ENCODE measurements at regions not wholly inside any gene's neighbourhood (a gene's known extent, or its start where the extent isn't known, plus 50 kb on each side); places are given as distances from the start of the nearest gene placed in this dataset.

DNA sequence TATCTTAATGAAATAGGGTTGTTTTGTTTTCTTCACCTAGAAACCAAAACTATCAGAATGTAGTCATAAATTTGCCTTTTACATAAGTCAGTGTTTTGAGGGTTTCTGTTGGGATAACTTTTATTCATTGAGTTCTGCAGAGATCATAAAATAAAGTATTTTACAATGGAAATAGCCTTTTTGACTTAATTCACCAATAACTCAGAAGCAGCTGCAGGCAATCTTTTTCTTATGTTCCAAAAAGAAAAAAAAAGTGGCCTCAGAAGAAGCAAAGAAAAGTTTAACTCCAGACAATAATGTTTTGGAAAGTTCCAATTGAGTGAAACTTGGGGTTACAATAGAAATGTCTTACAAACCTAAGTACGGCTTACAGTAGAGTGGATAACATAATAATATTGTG is 491.7 kb upstream of the NRP1 start:
- no peaks in the 10 kb centered on the region for H3K27me3 ChIP-seq (ENCODE audit: control insufficient read depth, insufficient read depth, low read length)
- no peak overlapping the region for H3K4me3 ChIP-seq (ENCODE audit: low read depth, low read length)
- DNase-seq (ENCODE audit: low read depth), result no peak
- FAIRE-seq, result no peak
- no peaks in the 10 kb centered on the region for H3K36me3 ChIP-seq (ENCODE audit: control insufficient read depth, insufficient read depth, low read length)
- TF ChIP-seq, protein P1, sequence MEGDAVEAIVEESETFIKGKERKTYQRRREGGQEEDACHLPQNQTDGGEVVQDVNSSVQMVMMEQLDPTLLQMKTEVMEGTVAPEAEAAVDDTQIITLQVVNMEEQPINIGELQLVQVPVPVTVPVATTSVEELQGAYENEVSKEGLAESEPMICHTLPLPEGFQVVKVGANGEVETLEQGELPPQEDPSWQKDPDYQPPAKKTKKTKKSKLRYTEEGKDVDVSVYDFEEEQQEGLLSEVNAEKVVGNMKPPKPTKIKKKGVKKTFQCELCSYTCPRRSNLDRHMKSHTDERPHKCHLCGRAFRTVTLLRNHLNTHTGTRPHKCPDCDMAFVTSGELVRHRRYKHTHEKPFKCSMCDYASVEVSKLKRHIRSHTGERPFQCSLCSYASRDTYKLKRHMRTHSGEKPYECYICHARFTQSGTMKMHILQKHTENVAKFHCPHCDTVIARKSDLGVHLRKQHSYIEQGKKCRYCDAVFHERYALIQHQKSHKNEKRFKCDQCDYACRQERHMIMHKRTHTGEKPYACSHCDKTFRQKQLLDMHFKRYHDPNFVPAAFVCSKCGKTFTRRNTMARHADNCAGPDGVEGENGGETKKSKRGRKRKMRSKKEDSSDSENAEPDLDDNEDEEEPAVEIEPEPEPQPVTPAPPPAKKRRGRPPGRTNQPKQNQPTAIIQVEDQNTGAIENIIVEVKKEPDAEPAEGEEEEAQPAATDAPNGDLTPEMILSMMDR (IDR thresholded peaks at IDR 0.05; ENCODE audit: insufficient read depth, low read length, severe bottlenecking), result no peak

DNA sequence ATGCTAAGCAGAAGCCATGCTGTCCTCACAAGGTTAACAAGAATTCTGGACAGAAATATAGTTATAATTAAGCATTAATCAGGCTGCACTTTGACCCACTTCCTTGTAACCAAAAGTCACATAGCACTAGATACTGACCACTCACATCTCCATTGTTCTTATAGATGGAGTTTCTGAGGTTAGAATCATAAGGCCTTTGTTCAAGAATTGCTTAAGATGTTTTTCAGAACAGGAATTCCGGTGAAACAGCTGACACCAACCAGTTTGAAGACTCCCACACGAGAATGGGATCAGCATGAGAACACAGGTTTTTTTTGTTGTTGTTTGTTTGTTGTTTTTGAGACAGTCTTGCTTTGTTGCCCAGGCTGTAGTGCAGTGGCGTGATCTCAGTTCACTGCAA is 488.3 kb upstream of the NRP1 start:
- no peak for FAIRE-seq
- H3K4me3 ChIP-seq (ENCODE audit: low read depth, low read length), result no peak overlapping the region

DNA sequence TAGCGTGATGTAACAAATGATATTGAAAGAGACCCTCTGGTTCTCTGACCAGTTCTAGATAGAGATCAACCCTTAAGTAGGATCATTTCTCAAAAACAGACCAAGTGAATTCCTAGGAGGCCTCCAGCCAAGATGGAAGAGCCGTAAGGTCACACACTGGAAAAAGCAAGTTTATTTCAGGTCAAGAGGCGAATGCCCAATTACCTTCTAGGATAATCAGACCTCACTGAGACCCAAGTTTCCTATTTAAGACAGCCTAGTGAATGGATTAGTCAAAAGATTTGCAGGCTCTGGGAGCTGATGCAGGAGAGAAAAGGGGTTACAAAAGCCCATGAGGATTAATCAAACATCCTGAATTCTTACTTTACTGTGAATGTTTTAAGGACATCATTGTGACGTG is 486.1 kb upstream of the NRP1 start:
- H3K36me3 ChIP-seq (ENCODE audit: control insufficient read depth, insufficient read depth, low read length), result no peaks in the 10 kb centered on the region
- DNase-seq (ENCODE audit: low read depth) (no peak), FAIRE-seq (no peak)
- TF ChIP-seq, protein P1 (IDR thresholded peaks at IDR 0.05; ENCODE audit: insufficient read depth, low read length, severe bottlenecking), result no peak
- H3K27me3 ChIP-seq (ENCODE audit: control insufficient read depth, insufficient read depth, low read length), result no peaks in the 10 kb centered on the region
- no peak overlapping the region for H3K4me3 ChIP-seq (ENCODE audit: low read depth, low read length)

More for the DNA sequence above, 488.3 kb upstream of the NRP1 start:
- Histone ChIP-seq H3K36me3 (ENCODE audit: control insufficient read depth, insufficient read depth, low read length) (no peaks in the 10 kb centered on the region), H3K27me3 (ENCODE audit: control insufficient read depth, insufficient read depth, low read length) (no peaks in the 10 kb centered on the region)
- DNase-seq (ENCODE audit: low read depth), result no peak
- TF ChIP-seq, protein P1 (IDR thresholded peaks at IDR 0.05; ENCODE audit: insufficient read depth, low read length, severe bottlenecking), result no peak

DNA sequence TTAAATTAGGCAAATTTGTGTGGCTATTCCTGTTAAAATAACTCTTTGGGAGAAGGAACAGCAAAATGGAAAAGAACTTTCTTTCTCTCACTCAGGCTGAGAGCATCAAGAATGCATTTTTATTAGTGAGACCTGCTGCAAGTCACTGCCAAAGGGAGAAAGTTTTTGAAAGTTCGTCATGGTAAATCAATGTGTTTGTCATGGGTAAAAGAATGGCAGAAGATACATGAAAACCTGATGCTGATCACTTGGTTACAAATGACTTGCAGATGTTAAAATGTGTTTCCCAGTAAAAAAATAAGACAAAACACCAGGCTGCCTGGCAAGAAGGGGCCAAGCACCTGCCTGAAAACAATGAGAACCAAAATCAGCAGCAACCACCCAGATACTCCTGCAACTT is 484.7 kb upstream of the NRP1 start:
- Histone ChIP-seq H3K36me3 (ENCODE audit: control insufficient read depth, insufficient read depth, low read length) (no peaks in the 10 kb centered on the region), H3K27me3 (ENCODE audit: control insufficient read depth, insufficient read depth, low read length) (no peaks in the 10 kb centered on the region), H3K4me3 (ENCODE audit: low read depth, low read length) (no peak overlapping the region)
- TF ChIP-seq, protein P1 (IDR thresholded peaks at IDR 0.05; ENCODE audit: insufficient read depth, low read length, severe bottlenecking), result no peak
- no peak for DNase-seq (ENCODE audit: low read depth)
- FAIRE-seq, result no peak

DNA sequence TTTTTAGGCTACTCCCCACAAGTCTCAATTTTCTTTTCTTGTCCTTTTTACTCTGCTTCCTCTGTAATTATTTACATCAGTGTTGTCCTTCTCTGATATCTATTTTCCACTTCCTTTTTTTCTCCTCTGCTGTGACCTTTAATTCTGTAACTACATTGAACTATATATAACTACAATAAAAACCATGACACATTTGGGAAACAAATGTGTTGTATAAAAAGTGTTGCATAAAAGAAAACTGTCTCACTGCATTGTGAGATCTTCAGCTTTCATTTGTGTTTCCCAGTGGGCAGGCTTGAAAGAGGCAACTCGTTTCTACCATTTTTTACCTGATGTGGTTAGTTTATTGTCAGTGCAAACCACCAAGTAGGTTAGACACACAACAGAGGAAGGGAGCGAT is 483.9 kb upstream of the NRP1 start:
- H3K4me3 ChIP-seq (ENCODE audit: low read depth, low read length), result no peak overlapping the region
- no peak for DNase-seq (ENCODE audit: low read depth)
- TF ChIP-seq, protein P1 (IDR thresholded peaks at IDR 0.05; ENCODE audit: insufficient read depth, low read length, severe bottlenecking), result no peak
- H3K36me3 ChIP-seq (ENCODE audit: control insufficient read depth, insufficient read depth, low read length), result no peaks in the 10 kb centered on the region
- FAIRE-seq, result no peak
- no peaks in the 10 kb centered on the region for H3K27me3 ChIP-seq (ENCODE audit: control insufficient read depth, insufficient read depth, low read length)

DNA sequence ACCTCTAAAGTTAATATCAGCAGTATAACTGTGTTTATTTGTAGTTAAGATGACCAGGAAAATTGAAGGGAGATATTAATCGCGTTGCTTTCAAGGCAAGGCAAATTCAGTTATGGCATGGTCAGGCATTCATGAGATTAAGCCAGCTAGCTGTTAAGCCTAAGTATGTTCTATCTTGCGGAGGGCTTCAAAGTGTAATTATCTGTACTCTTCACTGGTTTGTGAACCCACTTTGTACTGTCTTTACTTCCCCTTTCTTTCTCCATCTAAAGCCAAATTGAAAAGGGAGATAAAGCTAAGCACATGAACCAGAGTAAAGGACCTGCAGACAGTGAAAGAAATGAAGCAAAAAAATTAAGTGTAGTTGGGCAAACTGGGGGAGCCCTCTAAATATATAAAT is 483.1 kb upstream of the NRP1 start:
- TF ChIP-seq, protein P1 (IDR thresholded peaks at IDR 0.05; ENCODE audit: insufficient read depth, low read length, severe bottlenecking), result no peak
- H3K36me3 ChIP-seq (ENCODE audit: control insufficient read depth, insufficient read depth, low read length), result no peaks in the 10 kb centered on the region
- no peak overlapping the region for H3K4me3 ChIP-seq (ENCODE audit: low read depth, low read length)
- no peak for DNase-seq (ENCODE audit: low read depth)
- no peaks in the 10 kb centered on the region for H3K27me3 ChIP-seq (ENCODE audit: control insufficient read depth, insufficient read depth, low read length)
- FAIRE-seq, result no peak
